ENCODE measurements at regions not wholly inside any gene's neighbourhood (a gene's known extent, or its start where the extent isn't known, plus 50 kb on each side); places are given as distances from the start of the nearest gene placed in this dataset.

GRCh38 chr6:133170602-133171001 is 70.6 kb upstream of the EYA4 start:
- TF ChIP-seq CTCF (IDR thresholded peaks at IDR 0.05) = no peak
- no peak for TF ChIP-seq POLR2A (IDR thresholded peaks at IDR 0.05)
